Head of caudate nucleus (tissue), 42 donors: ENCODE measurements at regions not wholly inside any gene's neighbourhood (a gene's known extent, or its start where the extent isn't known, plus 50 kb on each side); places are given as distances from the start of the nearest gene placed in this dataset.

ENCODE experiments used
- DNase-seq, 42 donors: peaks; one replicate each; pipeline versions ENCODE4 v3.0.0 to v3.0.0-alpha.2; 2020 to 2021; ENCODE audit warnings: mixed read lengths in 7 of 42
- intact Hi-C: fragments of 100-400 bp; cut with DNase I; formaldehyde crosslinking; loops from one replicate; pipeline ENCODE4 v1.15.0; 2022

GRCh38 chr19:32273483-32273882, 71.9 kb upstream of the ZNF507 start:
- DNase-seq, result no peak
- intact Hi-C loops, result no loop called here

- intact Hi-C loops, result no loop called here
- DNase-seq, result no peak
Measured at GRCh38 chr19:32287086-32287485, 58.3 kb upstream of the ZNF507 start.

DNA sequence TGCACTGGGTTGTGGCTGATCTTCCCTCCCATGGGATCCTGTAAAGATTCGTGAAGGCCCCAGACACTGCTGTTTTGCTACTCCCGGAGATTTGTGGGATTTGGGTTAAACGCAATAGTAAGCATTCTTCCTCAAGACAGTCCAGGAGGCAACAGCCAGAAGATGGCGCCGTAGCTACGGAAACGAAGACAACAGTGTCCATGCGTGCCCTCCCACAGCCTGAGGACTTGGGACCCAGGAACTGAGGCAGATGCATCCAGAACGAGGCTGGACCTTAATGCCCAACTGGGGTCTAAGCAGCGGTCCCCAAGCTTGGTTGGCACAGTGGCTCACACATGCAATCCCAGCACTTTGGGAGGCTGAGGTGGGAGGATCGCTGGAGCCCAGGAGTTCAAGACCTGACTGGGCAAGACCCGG, 57.6 kb upstream of the ZNF507 start:
- intact Hi-C loops, result no loop called here
- DNase-seq, result peak in 41 of 42 donors; percentile 22 to 84 (median 58)

DNA sequence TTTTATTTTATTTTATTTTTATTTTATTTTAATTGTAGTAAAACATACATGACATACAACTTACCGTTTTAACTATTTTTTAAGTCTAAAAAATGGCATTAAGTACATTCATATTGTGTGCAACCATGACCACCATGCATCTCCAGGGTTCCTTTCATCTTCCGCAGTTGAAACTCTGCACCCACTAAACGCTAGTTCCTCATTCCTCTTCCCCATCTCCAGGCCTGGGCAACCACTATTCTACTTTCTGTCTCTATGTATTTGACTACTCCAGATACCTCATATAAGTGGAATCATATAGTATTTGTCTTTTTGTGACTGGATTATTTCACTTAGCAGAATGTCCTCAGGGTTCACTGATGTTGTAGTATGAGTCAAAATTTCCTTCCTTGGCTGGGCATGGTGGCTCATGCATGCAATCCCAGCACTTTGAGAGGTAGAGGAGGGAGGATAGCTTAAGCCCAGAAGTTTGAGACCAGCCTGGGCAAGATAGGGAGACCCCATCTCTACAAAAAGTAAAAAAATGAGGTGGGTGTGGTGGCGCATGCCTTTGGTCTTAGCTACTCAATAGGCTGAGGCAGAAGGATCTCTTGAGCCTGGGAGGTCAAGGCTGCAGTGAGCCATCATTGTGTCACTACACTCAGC, 55.7 kb upstream of the ZNF507 start:
- DNase-seq, result no peak
- intact Hi-C loops, result no loop called here

DNA sequence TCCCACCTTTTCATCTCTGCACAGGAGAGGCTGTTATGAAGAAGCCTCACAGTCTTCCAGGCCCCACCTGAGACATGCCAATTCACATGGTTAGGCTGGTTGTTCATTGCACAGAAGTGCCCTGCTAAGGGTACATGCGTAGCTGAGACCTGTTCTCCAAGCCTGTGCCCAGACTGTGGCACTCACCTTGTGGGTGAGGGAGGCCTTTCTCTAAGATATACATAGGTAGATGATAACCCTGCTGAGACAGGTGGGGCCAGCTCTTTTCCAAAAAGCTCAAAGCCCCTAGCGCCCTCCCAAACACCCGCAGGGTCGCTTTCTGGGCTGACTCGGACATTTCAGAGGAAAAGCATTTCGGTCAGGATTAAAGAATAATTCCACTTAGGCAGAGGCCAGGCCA, 53.5 kb upstream of the ZNF507 start:
- intact Hi-C loops, result no loop called here
- DNase-seq, result no peak

GRCh38 chr19:32294871-32295438, 50.5 kb upstream of the ZNF507 start:
- no peak for DNase-seq
- intact Hi-C loops, result no loop called here
